HG03060 (cell line): ENCODE measurements at regions not wholly inside any gene's neighbourhood (a gene's known extent, or its start where the extent isn't known, plus 50 kb on each side); places are given as distances from the start of the nearest gene placed in this dataset.
"Not testable (repeated sequence)": the region's sequence is repeated elsewhere in the genome, so short reads cannot be mapped to it uniquely, and the experiment has no call there.

Experiments used
- ATAC-seq: cut with Tn5 transposase; IDR thresholded peaks from one replicate; pipeline ENCODE4 v1.9.1; 2021; ENCODE audit warnings: low read depth, moderate number of reproducible peaks; ENCODE audit not compliant: unreplicated experiment

DNA sequence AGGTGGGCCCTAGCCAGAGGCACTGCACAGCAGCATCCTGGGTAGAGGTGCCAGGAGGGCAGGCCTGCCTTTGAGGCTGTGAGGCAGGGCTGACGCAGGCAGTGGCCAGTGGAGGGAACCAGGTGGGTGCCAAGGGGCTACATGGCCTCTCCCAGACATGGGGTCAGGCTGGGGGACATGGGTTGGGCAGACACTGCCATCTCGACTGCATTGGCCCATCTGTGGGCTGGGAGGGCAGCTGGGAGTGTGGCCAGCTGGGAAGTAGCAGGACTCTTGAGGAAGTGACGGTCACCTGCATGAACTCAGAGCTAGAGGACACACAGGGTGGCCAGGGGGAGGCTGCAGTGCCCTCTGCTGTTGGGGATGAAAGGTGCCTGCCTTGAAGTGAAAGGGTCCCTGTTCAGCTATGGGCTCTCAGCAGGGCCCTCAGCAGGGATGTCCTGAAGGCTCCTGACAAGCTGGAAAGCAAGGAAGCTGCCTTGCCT, 294.6 kb downstream of the CCDC74A start:
- ATAC-seq: not testable (repeated sequence)

DNA sequence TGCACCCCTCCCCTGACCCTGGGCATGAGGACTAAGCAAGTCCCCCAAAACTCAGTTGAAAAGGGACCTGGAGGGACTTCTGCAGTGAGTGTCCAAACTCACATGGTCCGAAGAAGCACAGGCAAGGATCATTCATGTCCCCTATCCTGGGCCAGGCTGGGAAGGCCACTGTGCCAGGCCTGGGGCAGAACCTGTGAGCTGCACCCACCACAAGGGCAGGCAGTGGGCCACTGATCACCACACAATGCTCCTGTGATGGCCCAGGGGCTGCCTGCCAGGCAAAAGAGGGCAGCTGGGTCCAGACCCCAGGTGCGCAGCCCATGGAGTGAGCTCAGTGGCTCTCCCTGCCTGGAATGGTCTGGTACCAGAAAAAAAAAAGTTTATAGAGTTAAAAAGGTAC, 295.4 kb downstream of the CCDC74A start:
- not testable (repeated sequence) for ATAC-seq

DNA sequence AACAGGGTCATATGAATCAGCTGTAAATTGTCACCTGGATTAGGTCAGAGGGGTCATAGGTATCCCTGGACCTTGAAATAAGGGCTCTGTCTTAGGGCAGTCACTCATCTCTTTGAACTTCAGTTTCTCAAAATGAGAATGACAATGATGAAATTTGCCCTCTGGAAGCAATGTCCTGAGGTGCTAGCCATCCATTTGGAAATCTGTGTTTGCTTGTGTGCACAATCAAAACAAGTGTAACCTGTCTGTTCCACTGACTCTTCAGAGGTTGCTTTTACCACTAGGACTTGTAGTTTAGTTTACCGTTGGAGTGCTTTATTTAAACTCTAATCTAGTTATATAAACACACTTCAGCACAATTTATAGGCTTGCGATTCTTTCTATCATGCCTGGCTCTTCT, 297.3 kb downstream of the CCDC74A start:
- not testable (repeated sequence) for ATAC-seq

DNA sequence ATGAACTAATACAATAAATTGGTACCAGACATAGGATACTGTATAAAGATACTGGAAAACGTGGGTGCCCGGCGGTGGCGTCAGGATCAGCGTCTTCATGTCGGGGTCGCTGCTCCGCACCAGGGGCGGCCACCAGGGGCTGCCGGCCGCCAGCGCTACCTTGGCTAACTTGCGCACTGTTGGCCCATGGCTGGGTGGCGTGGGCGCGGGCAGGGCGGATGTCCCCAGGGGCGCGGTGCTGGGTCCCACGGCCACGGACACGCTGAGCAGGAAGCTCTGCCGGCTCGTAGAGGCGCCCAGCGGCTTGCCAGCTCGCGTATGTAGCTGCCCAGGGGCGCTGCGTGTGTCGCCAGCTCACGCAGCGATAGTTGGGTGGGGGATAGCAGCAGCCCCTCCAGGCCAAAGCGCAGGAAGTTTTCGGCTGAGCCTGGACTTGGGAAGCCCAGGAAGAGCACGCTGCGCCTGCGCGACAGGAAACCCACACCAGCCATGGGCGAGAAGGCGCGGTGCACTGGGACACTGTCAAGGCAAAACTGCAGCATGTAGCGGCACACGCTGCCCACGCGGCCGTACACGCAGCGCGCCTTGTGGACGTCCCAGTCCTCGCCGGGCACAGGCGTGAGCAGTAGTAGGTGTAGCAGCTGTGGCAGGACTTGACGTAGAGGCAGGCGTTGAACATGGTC, 299.9 kb downstream of the CCDC74A start:
- no peak for ATAC-seq

DNA sequence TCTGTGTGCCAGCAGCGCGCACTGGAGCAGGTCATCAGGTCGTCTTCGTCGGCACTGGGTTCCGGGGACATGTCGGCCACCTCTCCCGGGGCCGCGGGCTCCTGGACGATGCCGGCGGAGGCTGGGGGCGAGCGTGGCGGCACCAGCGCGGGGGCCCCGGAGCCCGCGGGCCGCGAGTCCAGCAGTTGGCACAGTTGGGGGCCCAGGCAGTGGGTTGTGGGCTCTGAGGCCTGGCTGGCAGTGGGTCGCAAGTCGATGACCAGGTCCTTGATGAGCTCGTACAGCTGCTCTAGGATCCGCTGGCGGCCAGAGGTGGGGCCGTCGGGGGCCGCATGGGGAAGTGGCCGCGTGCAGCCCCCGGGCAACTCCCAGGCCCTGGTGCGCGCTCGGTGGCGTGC, 300.5 kb downstream of the CCDC74A start:
- ATAC-seq: no peak

DNA sequence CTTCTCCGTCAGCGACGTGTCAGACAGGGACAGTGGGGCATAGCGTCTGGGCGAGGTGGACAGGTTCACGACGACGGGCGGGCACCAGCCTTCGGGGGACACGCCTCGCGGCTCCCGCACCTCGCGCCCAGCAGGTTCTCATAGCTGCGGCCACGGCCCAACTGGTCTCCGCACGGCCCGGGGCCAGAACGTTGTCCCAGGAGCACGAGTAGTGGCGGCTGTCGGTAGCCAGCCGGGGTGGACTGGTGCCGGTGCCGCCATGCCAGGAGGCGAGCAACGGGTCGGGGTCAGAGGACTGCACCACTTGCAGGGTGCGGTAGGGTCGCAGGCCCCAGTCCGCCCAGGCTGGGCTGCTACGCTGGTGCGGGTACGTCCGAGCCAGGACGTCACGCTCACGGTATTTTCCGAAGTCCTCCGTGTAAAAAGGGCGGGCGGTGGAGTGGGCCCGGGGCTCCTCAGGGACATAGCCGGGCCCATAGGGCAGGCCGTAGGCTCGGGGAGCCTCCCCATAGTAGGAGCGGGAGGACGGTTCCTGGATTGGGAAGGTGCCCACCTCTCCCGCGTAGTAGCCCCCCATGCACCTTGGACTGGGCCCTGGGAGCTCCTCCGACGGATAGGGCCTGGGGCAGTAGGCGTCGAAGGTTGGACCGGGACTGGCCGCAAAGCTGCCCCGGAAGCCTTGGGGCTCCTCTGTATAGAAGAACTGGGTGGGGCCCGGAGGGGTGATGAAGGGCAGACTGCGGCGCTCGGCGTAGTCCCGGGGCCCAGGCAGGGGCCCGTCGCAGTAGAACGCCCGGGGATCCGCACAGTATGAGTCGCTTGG, 301.2 kb downstream of the CCDC74A start:
- not testable (repeated sequence) for ATAC-seq

DNA sequence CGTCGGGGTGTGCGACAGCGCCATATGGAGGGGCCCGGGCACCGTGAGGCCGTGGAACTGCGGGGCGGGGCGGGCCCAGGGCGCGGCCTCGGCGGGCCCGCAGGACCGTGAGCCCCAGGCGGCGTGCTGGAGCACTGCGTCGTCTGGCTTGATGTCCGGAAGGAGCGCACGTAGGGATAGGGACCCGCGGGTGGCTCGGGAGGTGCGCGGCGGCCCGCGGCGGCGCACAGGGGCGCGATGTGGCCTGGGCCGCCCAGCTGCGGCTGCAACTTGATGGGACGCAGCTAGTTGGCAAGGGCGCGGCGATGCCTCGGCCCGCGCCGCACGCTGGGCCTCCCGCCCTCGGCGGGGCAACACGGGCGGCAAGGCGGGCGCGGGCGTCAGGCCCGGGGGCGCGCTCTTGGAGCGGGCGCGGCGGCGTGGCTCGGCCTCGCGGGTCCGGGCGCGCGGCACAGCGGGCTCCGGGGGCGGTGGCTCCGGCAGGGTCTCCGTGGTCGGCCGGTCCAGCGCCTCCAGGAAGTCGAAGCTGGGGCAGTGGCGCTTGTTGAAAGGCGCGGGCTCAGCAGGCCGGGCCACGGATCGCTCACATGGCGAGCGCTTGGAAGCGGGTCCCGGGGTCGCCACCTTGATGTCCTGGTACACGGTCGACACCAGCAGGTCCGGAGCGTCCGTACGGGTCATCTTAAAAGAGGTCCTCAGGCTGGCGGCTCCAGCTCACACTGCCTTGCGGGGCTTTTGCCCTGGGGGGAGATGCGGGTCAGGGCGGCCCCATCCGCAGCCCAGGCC, 302.0 kb downstream of the CCDC74A start:
- ATAC-seq: not testable (repeated sequence)

DNA sequence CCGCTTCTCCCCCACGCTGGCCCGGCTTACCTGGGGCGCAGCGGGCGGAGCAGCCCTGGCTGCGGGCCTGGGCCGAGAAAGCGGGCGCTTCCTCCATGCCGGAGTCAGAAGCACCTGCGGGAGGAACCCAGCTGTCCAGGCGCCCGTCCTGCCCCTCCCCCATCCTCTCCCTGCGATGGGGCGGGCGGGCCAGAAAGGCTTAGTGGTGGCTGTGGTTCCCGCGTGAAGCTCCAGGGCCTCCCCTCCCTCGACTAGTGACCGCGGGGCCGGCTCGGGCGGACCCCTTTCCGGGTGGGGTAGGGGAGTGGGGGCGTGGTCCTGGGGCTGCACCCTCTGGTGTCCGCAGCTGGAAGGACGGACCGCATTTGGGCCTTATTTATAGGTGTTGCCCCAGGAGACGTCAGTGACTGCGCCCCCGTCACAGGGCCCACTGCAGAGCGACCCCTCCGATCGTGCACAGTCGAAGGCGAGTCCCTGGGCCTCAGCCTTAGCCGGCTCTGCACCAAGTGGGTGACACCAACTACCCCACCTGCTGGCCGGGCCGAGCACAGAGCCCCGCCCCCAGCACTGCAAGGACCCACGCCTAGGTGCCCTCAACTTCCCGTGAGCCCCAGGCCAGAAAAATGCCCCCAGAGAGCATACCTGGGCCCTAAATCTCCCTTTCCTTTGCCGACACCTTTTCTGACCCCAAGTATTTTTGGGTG, 302.7 kb downstream of the CCDC74A start:
- not testable (repeated sequence) for ATAC-seq

DNA sequence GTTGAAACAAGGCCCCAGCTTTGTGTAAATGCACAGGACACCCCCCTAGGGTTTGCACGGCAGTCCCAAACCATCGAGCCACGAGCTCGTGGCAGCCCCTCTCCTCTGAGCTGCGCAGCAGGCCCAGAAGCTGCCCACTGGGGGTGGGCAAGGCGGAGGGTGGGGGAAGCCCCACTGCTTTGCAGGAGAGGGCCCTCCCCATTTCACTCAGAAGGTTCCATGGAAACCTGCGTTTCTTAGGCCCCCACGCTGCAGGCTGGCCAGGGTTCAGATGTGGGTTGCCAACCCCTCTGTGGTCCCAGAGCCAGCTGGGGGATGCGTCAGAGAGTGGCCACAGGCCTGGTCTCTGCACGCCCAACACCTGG, 303.2 kb downstream of the CCDC74A start:
- not testable (repeated sequence) for ATAC-seq

DNA sequence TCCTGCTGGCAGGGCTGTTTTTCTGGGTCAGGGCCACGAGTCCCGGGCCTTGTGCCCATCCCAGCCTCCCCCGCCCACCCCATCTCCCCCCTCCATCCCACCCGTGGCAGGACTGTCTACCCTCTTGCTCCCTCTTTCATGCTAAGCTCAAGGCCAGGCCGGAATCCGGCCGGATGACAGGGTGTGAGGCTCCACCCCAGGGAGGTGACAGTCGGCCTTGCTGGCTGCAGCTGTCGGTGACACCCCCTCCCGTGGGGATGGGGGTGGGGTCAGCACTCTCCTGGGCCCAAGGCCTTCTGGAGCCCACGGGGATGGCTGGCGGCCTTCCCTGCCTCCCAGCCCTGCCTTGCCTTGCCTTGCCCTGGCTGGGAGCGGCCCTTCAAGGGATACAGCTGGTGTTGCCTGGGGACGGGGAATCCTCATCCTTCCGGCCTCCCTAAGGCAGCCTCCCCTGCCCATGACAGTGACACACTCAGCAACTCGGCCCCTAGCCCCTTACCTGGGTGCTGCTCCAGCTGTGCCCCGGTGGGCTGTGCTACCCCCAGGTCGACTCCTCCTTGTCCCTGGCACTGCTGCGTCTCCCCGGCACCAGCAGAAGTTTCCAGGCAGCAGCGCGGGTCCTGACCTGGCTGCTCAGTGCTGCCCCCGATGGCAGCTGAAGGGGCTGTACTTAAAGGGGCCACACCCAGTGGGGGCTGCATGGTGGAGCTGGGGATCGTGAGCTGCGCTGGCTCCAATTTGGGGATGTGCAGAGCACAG, 303.9 kb downstream of the CCDC74A start:
- not testable (repeated sequence) for ATAC-seq

DNA sequence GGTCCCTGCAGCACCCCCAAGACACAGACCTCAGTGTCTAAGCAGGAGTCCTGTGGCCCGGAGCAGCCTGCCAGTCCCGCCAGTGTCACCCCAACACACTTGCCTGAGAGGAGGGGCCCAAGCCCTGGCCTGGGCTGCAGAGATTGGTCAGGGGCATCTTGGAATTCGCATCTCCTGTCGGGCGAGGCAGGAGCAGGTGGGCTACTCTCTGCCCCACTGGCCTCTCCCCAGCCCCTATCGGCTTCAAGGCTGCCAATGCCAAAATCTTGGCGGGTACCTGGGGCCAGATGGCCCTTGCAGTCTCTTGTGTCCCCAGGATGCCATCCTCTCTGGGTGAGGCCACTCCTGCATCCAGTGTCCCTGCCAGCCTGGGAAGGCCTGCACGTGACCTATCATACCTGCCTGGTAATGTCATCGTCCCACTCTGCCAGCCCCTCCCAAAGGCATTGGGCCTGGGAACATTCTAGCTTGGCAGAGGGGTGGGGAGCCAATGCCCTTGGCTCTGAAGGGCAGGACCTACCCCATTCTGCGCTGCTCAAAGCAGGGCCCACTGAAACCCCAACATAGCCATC, 304.6 kb downstream of the CCDC74A start:
- ATAC-seq: not testable (repeated sequence)

DNA sequence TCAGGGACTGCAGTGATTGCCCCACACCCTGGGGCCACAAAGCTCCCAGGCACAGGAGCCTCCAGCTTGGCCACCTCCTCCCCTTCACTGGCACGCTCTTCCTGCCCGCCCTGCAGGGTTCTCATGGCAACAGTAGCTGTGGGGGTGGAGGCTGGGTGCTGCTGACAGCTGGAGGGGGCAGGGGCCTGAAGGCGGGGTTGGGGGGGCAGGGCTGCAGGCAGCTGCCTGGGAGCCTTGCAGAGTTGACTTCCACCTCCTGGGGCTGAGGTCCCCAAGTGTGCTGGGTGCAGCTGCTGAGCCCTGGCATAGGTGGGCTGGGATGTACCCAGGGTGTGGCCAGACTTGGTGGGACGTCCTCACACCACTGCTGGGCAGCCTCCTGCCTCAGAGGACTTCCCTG, 305.2 kb downstream of the CCDC74A start:
- not testable (repeated sequence) for ATAC-seq

DNA sequence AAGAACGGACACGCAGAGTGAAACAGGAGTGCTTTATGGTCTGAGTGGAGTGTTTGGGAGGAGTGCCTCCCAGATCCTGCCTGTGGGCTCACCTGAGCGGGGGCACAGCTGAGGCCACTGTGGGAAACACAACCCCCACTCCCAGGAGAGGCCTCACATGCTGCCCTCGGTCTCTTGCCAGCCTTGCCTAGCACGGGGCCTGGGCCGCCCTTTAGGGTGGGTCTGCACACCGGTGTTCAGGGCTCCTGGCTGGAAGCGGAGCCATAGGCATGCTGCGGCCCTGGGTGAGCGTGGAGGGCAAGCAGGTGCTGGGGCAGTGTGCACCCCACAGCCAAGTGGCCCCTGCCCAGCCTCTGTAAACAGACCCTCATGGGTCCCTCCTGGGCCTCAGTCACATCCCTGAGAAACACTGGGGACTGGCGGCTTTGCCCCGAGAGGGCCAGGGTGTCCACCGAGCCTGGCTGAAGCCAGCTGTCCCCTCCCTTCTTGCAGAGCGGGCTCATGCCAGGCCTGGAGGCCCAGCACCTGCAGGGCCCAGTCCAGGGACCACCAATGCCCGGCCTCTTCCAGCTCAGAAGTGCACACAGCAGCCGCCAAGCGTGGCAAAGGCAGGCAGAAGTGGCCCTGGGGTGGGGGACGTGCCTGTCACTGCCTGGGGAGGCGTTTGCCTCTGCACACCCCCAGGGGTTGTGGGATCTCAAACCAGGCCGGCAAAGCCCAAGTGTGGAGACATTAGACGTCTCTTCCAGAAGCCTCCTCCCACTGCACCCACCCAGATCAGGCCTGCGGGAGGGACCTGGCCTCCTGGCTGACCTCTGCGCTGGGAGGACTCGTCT, 305.9 kb downstream of the CCDC74A start:
- ATAC-seq: not testable (repeated sequence)

DNA sequence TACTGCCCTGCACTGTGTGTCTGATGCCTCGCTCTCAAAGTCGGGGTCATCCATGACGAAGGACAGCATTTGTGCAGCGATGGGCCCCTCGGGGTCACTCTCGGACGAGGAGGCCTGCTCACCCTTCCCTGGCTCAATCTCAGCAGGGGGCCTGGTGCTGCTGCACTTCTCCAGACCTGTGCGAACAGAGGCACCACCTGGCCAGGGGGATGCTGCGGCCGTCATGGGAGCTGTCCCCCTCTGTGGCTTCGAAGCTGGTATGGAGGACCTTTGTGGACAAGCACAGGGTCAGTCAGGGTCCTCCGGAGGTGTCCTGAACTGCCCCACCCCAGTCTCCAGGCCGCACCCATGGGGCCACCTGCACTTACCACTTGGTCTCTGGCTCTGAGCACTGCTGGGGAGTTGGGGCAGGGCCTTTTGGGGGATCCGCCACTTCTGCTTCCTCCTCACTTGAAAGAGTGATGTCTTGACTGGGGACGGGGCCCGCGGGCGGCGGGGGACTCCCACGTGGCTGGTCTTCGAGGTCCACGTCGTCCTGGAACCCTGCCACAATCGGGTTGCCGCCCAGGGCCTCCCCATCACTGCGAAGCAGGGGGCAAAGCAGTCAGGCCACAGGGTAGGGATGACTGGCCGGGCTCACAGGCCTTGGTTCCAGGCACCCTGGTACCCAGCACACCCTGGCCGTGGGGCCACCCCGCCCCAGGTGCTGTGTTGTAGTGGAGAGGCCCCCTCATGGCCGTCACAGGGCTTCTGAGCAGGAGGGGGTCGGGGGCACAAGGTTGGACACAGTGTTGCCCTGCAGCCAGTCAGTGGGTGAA, 306.7 kb downstream of the CCDC74A start:
- not testable (repeated sequence) for ATAC-seq

DNA sequence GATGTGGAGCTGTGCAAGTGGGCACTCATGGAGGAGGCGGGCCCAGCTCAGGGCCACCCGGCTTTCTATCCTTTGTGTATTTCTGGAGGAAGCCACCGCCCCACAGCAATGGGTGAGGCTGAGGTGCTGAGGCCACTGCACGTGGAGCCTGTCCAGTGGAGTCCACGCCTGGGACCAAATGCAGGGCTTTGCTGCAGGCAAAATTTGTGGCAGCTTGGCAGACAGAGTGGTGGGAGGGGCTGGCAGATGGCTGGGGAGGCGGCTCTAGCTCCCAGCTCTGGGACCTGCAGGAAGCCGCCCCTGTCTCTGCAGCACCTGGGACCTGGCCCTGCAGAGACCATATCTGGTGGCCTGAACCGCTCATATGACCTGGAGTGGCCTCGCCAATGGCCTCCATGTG, 307.3 kb downstream of the CCDC74A start:
- not testable (repeated sequence) for ATAC-seq

DNA sequence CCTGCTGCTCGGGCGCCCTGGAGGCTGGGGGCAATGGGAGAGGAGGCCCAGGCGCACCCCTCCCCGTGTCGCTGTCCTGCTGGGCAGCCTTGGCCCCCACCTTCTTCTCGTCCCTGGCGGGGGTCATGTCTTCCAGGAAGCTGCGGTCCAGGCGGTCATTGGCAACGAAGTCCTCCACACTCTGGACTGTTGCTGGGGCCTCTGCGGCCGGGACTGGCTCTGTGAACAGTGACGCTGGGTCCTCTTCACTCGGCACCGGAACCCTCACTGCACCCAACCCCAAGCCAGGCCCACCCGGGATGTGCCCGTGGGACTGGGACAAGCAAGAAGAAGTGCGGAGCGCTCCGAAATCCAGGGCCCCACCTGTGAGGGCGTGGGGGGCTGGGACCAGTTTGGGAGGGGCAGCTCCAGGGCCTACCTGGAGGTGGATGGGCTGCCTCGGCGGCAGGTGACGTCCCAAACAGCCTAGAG, 308.0 kb downstream of the CCDC74A start:
- ATAC-seq: no peak

DNA sequence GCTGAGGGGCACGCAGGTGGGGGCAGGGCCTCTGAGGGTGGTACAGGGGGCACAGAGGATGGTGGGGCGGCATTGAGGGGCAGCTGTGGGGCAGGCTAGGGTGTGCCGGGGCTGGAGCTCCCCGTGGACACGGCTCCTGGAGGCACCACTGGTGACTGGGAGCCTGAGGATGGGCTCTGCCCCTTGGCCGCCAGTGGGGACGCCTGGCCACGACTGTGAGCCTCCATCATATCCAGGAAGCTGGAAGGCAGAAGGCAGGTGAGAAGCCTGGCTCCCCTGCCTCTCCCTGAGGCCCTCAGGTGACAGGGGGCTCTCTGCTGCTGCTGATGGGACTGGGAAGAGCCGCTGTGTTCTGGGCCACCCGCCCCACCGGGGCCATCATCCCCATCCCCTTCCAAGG, 308.4 kb downstream of the CCDC74A start:
- not testable (repeated sequence) for ATAC-seq
